Amniotic stem cell (primary cell): ENCODE measurements at regions not wholly inside any gene's neighbourhood (a gene's known extent, or its start where the extent isn't known, plus 50 kb on each side); places are given as distances from the start of the nearest gene placed in this dataset.
"Not testable (repeated sequence)": the region's sequence is repeated elsewhere in the genome, so short reads cannot be mapped to it uniquely, and the experiment has no call there.

Source experiments
- DNase-seq: peaks from one replicate; lab custom pipeline; 2025; lab: John Stamatoyannopoulos, UW

GRCh38 chr12:131378176-131378842, 332.6 kb upstream of the SFSWAP start:
- no peak for DNase-seq

- DNase-seq: no peak
These were observed 331.8 kb upstream of the SFSWAP start for GRCh38 chr12:131378861-131379665.

- DNase-seq: no peak
These were observed 331.2 kb upstream of the SFSWAP start for GRCh38 chr12:131379738-131380137.

- no peak for DNase-seq
These were observed 330.5 kb upstream of the SFSWAP start for GRCh38 chr12:131380220-131380964.

- no peak for DNase-seq
These were observed 329.8 kb upstream of the SFSWAP start for GRCh38 chr12:131380965-131381705.

GRCh38 chr12:131381716-131382430, 329.0 kb upstream of the SFSWAP start:
- DNase-seq: no peak

- no peak for DNase-seq
These were observed 327.6 kb upstream of the SFSWAP start for GRCh38 chr12:131383291-131383690.

- DNase-seq: no peak
These were observed 326.9 kb upstream of the SFSWAP start for GRCh38 chr12:131383741-131384543.

GRCh38 chr12:131384544-131384855, 326.4 kb upstream of the SFSWAP start:
- DNase-seq: no peak

GRCh38 chr12:131385313-131386166, 325.4 kb upstream of the SFSWAP start:
- DNase-seq: no peak

GRCh38 chr12:131386167-131386521, 324.7 kb upstream of the SFSWAP start:
- DNase-seq: no peak

GRCh38 chr12:131386781-131387180, 324.1 kb upstream of the SFSWAP start:
- DNase-seq: no peak

GRCh38 chr12:131387281-131388163, 323.4 kb upstream of the SFSWAP start:
- no peak for DNase-seq

GRCh38 chr12:131388164-131389053, 322.5 kb upstream of the SFSWAP start:
- DNase-seq: not testable (repeated sequence)

GRCh38 chr12:131389054-131390013, 321.6 kb upstream of the SFSWAP start:
- no peak for DNase-seq
